Retina (tissue), 1 donor: ENCODE measurements at regions not wholly inside any gene's neighbourhood (a gene's known extent, or its start where the extent isn't known, plus 50 kb on each side); places are given as distances from the start of the nearest gene placed in this dataset.
A peak's percentile ranks its signal among the peaks of the same experiment; 100 is the strongest.

ENCODE experiments used
- DNase-seq: peaks from one replicate; pipeline ENCODE4 v3.0.0-alpha.2; 2016

GRCh38 chr12:58202933-58203718 is 261.8 kb downstream of the ATP23 start:
- DNase-seq = peak; percentile 37

GRCh38 chr12:58204071-58204470 is 262.7 kb downstream of the ATP23 start:
- no peak for DNase-seq

DNA sequence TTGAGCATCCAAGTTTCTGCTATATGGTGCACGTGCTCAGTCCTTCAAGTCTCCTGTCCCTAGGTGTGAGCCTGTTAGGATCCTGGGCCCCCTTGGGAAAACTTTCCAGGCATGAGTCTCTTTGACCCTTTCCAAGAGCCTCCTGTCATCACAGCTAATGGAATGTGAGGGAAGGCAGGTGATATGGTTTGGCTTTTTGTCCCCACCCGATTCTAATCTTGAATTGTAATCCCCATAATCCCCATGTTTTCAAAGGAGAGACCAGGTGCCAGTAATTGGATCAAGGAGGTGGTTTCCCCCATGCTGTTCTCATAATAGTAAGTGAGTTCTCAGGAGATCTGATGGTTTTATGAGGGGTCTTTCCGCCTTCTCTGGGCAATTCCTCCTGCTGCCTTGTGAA is 265.5 kb downstream of the ATP23 start:
- no peak for DNase-seq

- no peak for DNase-seq
Measured at GRCh38 chr12:58211211-58211610, 269.8 kb downstream of the ATP23 start.

- DNase-seq = no peak
Measured at GRCh38 chr12:58217130-58217529, 275.8 kb downstream of the ATP23 start.

- DNase-seq = no peak
Measured at GRCh38 chr12:58224536-58225105, 283.3 kb downstream of the ATP23 start.

DNA sequence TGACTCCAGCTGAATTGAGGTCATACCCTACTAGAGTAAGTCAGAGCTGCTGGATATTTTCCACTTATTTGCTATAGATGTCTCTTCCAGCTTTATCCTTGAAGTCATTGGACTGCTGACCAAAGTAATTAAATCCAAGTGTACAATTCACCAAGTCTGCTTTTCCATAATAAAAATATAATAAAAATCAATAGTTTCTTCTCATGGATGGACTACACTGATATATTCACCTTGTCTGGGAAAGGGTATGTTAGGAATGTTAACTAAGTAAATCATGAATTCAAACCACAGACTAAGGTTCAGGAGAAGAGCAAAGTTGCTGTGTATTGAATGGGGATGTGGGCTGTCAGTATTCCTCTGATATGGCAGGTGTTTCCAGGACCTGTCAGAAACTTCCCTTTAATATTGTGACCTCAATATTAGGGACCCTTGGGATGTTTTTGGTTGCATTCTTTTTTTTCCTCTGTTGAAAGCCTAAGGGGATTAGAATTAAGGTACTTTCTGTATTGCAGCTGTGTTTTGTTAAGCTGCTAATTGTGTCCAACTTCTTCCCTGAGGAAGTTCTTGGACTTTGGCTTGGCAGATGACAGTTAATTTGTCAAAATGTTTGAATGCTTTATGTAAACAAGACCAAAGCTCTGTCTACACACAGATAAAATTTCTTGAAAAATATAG is 284.0 kb downstream of the ATP23 start:
- no peak for DNase-seq

DNA sequence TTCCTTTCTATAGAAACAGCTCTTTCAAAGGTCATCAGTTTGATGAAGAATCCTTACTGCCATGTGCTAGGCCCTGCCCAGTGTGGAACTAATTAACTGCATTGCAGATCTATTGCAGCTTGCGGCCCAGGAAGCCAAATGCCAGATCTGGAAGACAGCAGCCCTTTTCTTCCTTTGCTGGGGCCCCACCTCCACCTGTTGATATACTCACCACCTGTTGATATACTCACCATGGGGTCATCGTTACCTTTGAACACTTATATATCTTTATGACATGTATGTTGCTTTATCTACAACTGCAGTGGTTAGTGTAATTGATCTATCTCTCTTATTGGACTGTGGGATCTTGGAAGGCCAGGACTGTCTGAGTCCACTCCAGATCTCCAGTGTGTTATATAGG is 292.5 kb downstream of the ATP23 start:
- no peak for DNase-seq

DNA sequence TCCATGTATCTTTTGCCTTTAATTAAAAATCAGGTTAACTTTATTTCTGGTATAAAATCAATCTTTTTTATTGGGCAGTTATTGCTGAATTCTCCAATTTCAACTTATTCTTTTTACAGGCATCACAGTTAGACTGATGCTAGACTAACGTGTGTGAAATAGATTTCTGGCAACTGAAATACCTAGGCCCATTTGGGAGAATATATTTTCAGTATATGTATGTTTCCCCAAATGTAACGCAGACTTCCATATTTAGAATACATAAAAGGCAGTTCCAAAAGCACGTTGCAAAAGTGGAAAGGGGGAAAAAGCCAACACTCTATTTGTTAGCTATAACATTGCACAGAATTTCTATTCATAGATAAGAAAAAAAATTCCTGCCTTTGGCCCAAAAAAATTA is 297.0 kb downstream of the ATP23 start:
- no peak for DNase-seq

- no peak for DNase-seq
Measured at GRCh38 chr12:58241099-58241498, 299.7 kb downstream of the ATP23 start.

DNA sequence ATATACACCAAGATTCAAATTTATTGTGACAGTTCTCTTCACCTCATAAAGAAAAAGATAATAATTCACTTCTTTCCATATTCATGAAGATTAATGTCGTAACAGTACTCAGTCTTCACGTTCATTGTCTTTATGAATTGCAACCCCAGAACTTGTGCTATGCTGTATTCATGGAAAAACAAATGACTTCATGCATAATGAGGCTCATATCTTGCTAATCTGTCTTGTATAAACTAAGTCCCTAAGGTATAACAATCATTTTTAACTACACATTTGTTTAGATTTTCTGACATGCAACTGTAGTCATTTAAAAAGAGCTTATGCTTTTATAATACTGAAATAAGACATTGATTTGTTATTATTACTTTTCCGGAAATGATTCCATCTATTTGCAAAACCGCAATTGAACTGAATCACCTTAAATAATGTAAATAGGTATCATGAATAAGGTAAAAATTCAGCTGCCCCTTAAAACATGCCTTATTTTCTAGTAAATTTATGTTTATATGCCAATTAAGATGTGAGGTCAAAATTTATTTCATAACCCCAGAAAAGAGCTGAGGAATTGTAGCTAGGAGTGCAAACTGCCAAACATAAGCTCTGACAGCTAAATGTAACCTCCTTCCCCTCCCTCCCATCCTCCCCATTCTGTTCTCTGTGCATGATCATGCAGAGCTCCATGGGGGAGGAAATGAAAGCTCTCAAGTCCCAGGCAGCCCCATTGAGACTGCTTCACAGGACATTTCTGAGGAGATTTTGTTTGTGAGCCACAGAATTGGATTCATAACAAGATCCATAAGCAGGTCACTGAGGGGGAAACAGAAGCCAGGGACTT is 301.6 kb downstream of the ATP23 start:
- no peak for DNase-seq

DNA sequence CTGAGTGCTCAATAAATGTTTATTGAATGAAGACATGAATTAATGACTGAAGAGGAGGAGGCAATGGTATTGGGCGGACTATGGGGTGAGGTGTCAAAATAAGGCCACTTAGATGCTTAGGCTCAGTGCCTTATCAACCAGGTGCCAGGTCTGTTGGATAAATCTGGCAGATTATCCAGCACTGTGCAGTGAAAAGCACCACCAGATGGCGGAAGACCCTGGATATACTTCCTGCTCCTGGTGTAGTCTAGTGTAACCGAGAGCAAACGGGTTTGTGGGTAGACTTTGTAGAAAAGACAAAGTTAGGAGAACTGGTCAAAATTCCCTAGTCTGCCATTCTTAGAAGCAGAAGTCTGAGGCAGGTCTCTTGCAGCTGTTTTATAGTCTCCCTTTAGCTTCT is 306.3 kb downstream of the ATP23 start:
- DNase-seq = no peak

DNA sequence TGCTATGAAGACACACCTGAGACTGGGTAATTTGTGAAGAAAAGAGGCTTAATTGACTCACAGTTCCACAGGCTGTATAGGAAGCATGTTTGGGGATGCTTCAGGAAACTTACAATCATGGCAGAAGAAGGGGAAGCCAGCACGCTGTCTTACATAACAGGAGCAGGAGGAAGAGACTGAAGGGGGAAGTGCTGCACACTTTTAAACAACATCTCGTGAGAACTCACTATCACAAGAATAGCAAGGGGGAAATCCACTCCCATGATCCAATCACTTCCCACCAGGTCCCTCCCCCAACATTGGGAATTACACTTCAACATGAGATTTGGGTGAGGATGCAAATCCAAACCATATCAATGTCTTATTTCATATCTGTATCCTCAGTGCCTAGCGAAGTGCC is 307.2 kb downstream of the ATP23 start:
- DNase-seq = no peak

DNA sequence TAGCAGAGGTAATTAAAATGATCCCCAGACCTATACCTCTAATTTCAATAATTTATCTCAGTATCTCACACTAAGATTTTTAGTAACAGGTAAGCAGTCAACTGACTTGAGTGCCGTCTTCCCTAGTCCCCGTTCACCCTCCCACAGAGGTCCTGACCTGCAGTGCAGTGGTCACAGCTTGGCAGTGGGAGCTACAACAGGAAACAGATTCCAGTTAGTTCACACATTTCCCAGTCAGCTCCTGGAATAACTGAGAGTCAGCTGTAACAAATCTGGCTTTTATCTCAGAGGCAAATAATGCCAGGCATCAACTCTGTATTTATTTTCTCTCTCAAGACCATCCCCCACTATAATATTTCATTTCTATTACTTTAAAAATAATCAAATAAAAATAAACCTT is 308.2 kb downstream of the ATP23 start:
- no peak for DNase-seq

DNA sequence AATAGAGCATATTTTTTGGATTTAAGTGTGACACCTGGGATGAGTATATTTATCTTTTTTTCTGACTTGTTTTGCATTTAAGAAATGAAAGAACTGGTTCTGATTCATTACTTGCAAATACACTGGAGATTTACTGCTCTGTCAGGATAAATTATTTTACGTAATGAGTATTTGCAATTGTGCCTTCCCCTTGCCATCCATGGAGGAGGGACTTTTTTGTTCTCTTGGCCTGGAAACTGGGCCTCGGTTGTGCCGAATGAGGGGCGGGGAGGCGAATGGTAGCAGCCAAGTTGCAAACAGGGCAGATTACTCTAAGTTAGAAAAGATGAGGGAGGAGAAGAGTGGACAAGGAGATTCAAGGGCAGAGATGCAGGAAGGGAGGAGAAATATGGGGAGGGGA is 308.7 kb downstream of the ATP23 start:
- DNase-seq = no peak

GRCh38 chr12:58252914-58253313 is 311.5 kb downstream of the ATP23 start:
- DNase-seq = no peak

- no peak for DNase-seq
Measured at GRCh38 chr12:58253663-58254062, 312.3 kb downstream of the ATP23 start.

DNA sequence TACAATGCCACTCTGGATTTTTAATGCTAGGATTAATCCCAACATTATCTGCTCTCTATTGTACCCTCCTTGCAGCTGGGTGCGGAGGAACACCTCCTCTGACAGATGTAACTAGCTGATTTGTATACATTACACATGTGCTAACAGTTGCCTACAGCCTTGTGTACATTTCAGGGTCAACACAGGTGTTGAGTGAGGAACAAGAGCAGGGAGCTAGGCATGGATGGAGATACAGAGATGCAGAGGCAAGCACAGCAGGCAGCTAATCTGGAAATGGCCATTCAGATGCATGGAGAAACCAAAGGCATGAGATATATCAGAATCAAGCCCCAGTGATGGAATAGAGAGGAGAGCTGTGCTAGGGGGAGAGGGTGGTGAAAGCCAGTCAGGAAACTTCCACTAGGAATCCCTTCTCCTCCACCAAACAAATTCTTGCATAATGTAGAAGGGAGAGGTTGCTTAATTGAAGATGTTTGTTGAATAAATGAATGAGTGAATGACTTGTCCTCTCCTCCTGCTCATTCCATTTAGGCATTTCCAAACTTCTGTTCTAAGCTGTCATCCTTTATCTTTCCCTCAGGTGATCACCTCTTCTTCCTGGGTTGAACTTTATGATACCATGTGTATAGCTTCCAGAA is 313.2 kb downstream of the ATP23 start:
- DNase-seq = no peak

DNA sequence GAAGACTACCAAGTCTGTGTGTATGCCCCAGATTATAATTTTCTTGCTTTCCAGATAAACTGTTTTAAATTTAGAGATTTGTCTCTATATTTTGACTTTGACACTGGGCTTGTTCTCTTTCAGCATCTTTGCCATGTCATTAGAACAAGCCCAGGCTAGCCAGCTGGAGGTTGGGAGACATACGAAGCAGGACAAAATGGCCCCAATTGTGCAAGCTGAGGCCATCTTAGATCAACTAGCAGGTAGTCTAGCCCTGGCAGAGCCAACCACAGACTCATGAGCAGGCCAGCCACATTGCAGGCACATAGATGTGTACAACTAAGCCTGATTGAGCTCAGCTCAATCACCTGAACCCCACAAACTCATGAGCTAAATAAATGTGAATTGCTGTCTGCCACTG is 321.4 kb downstream of the ATP23 start:
- no peak for DNase-seq

GRCh38 chr12:58263816-58264215 is 322.4 kb downstream of the ATP23 start:
- no peak for DNase-seq

- no peak for DNase-seq
Measured at GRCh38 chr12:58268069-58268468, 326.7 kb downstream of the ATP23 start.

GRCh38 chr12:58269476-58269875 is 328.1 kb downstream of the ATP23 start:
- DNase-seq = no peak
